ENCODE measurements at regions not wholly inside any gene's neighbourhood (a gene's known extent, or its start where the extent isn't known, plus 50 kb on each side); places are given as distances from the start of the nearest gene placed in this dataset.

- WGBS, 2 donors = 73 to 75% methylated on average over 3 of the region's 3 CpGs
- Histone ChIP-seq H3K27me3 (no peaks in the 10 kb centered on the region), H3K27ac (no peak overlapping the region), H3K36me3 (no peaks in the 10 kb centered on the region), H3K9me3 (no peaks in the 10 kb centered on the region), H3K4me1 (no peaks in the 10 kb centered on the region), H3K4me3 (no peak overlapping the region)
- no peak for DNase-seq
- TF ChIP-seq POLR2A (IDR thresholded peaks at IDR 0.05) = no peak
- no peak for TF ChIP-seq CTCF (IDR thresholded peaks at IDR 0.05)
- intact Hi-C loops (cut with DNase I) = no loop called here
These were observed 1426.5 kb upstream of the C9orf72 start for GRCh38 chr9:28999806-29000205.

GRCh38 chr9:29001006-29001405 is 1427.7 kb upstream of the C9orf72 start:
- Histone ChIP-seq H3K9me3 (no peaks in the 10 kb centered on the region), H3K36me3 (no peaks in the 10 kb centered on the region), H3K4me1 (no peaks in the 10 kb centered on the region), H3K27ac (no peak overlapping the region), H3K27me3 (no peaks in the 10 kb centered on the region), H3K4me3 (no peak overlapping the region)
- intact Hi-C loops (cut with DNase I) = no loop called here
- no peak for DNase-seq
- TF ChIP-seq CTCF (IDR thresholded peaks at IDR 0.05) (no peak), POLR2A (IDR thresholded peaks at IDR 0.05) (no peak)
- WGBS, 2 donors = 50 to 66% methylated on average over 3 of the region's 3 CpGs

- H3K4me1 ChIP-seq = no peaks in the 10 kb centered on the region
- H3K36me3 ChIP-seq = no peaks in the 10 kb centered on the region
- no peak overlapping the region for H3K27ac ChIP-seq
- no peaks in the 10 kb centered on the region for H3K27me3 ChIP-seq
- intact Hi-C loops (cut with DNase I) = no loop called here
- WGBS, 2 donors = 38 to 45% methylated on average over 1 of the region's 1 CpG
- TF ChIP-seq POLR2A (IDR thresholded peaks at IDR 0.05) (no peak), CTCF (IDR thresholded peaks at IDR 0.05) (no peak)
- H3K4me3 ChIP-seq = no peak overlapping the region
- DNase-seq = no peak
- no peaks in the 10 kb centered on the region for H3K9me3 ChIP-seq
These were observed 1431.7 kb upstream of the C9orf72 start for GRCh38 chr9:29004988-29005387.

- intact Hi-C loops (cut with DNase I) = no loop called here
- H3K27me3 ChIP-seq = no peaks in the 10 kb centered on the region
- no peak overlapping the region for H3K27ac ChIP-seq
- WGBS, 2 donors = 47 to 58% methylated on average over 4 of the region's 4 CpGs
- H3K9me3 ChIP-seq = no peaks in the 10 kb centered on the region
- no peaks in the 10 kb centered on the region for H3K36me3 ChIP-seq
- DNase-seq = no peak
- no peak for TF ChIP-seq CTCF (IDR thresholded peaks at IDR 0.05)
- no peak for TF ChIP-seq POLR2A (IDR thresholded peaks at IDR 0.05)
- H3K4me3 ChIP-seq = no peak overlapping the region
- no peaks in the 10 kb centered on the region for H3K4me1 ChIP-seq
These were observed 1433.3 kb upstream of the C9orf72 start for GRCh38 chr9:29006628-29007027.

GRCh38 chr9:29012911-29013310 is 1439.6 kb upstream of the C9orf72 start:
- intact Hi-C loops (cut with DNase I) = no loop called here
- Histone ChIP-seq H3K27me3 (no peaks in the 10 kb centered on the region), H3K4me1 (no peaks in the 10 kb centered on the region), H3K36me3 (no peaks in the 10 kb centered on the region), H3K9me3 (no peaks in the 10 kb centered on the region), H3K27ac (no peak overlapping the region), H3K4me3 (no peak overlapping the region)
- WGBS, 2 donors = 80 to 85% methylated on average over 2 of the region's 2 CpGs
- TF ChIP-seq CTCF (IDR thresholded peaks at IDR 0.05) = no peak
- no peak for TF ChIP-seq POLR2A (IDR thresholded peaks at IDR 0.05)
- no peak for DNase-seq
